AG09309 (cell line): ENCODE measurements at regions not wholly inside any gene's neighbourhood (a gene's known extent, or its start where the extent isn't known, plus 50 kb on each side); places are given as distances from the start of the nearest gene placed in this dataset.
A peak's percentile ranks its signal among the peaks of the same experiment; 100 is the strongest.

Source experiments
- DNase-seq: peaks from one replicate; pipeline ENCODE4 v3.0.0-alpha.2; 2010; ENCODE audit warnings: low read depth
- H3K4me3 ChIP-seq: 2 replicates; pipeline ENCODE4 v1.5.1; 2011; ENCODE audit warnings: mild to moderate bottlenecking, low read depth, low read length, moderate library complexity; ENCODE audit not compliant: control insufficient read depth
- CTCF ChIP-seq: IDR thresholded peaks from 2 replicates; pipeline ENCODE4 v1.5.1; 2011; ENCODE audit warnings: mild to moderate bottlenecking, low read depth, low read length, inconsistent platforms; ENCODE audit not compliant: insufficient read depth, control insufficient read depth; ENCODE audit errors: missing control alignments

GRCh38 chr7:46153583-46153950, 232.5 kb upstream of the IGFBP3 start:
- H3K4me3 ChIP-seq, result no peak overlapping the region
- no peak for DNase-seq
- no peak for TF ChIP-seq CTCF

GRCh38 chr7:46152696-46153095, 231.6 kb upstream of the IGFBP3 start:
- peak; percentile 10 for TF ChIP-seq CTCF
- no peak overlapping the region for H3K4me3 ChIP-seq
- DNase-seq, result no peak

GRCh38 chr7:46150721-46151120, 229.6 kb upstream of the IGFBP3 start:
- no peak for DNase-seq
- H3K4me3 ChIP-seq, result no peak overlapping the region
- no peak for TF ChIP-seq CTCF

- DNase-seq, result no peak
- H3K4me3 ChIP-seq, result no peak overlapping the region
- no peak for TF ChIP-seq CTCF
These were observed 229.1 kb upstream of the IGFBP3 start for GRCh38 chr7:46150202-46150601.

- no peak overlapping the region for H3K4me3 ChIP-seq
- no peak for DNase-seq
- TF ChIP-seq CTCF, result no peak
These were observed 226.8 kb upstream of the IGFBP3 start for GRCh38 chr7:46147871-46148270.

GRCh38 chr7:46146454-46147255, 225.6 kb upstream of the IGFBP3 start:
- peak; percentile 91 for DNase-seq
- peak; percentile 6 for TF ChIP-seq CTCF
- H3K4me3 ChIP-seq, result no peak overlapping the region
